Small intestine (tissue), 7 donors: ENCODE measurements at regions not wholly inside any gene's neighbourhood (a gene's known extent, or its start where the extent isn't known, plus 50 kb on each side); places are given as distances from the start of the nearest gene placed in this dataset.
"Not testable (repeated sequence)": the region's sequence is repeated elsewhere in the genome, so short reads cannot be mapped to it uniquely, and the experiment has no call there.

Experiments
- DNase-seq, 2 donors: peaks; one replicate each; pipeline versions ENCODE4 v3.0.0 to v3.0.0-alpha.2; 2013
- FAIRE-seq: peaks from 2 replicates; lab custom pipeline; 2012; peaks lifted over from hg19 to GRCh38; lab: Jason Lieb, UNC
- H3K27ac ChIP-seq, 3 donors: one replicate each; pipeline ENCODE4 v1.5.1; 2013; ENCODE audit warnings: low read length in 2 of 3, mild to moderate bottlenecking in 2 of 3, control low read depth in 1 of 3, inconsistent platforms in 1 of 3, low read depth in 1 of 3, moderate library complexity in 1 of 3
- H3K27me3 ChIP-seq, 3 donors: one replicate each; pipeline ENCODE4 v1.6.1; 2013; ENCODE audit warnings: low read length in 3 of 3, inconsistent platforms in 1 of 3; ENCODE audit not compliant: control insufficient read depth in 3 of 3, insufficient read depth in 3 of 3
- H3K36me3 ChIP-seq, 3 donors: one replicate each; pipeline ENCODE4 v1.6.1; 2013; ENCODE audit warnings: low read length in 3 of 3, inconsistent platforms in 1 of 3, low read depth in 1 of 3, mild to moderate bottlenecking in 1 of 3, moderate library complexity in 1 of 3; ENCODE audit not compliant: control insufficient read depth in 3 of 3, insufficient read depth in 2 of 3
- H3K4me1 ChIP-seq, 3 donors: one replicate each; pipeline ENCODE4 v1.6.1; 2013; ENCODE audit warnings: low read length in 2 of 3, inconsistent platforms in 1 of 3, low read depth in 1 of 3, mild to moderate bottlenecking in 1 of 3, moderate library complexity in 1 of 3; ENCODE audit not compliant: control insufficient read depth in 3 of 3, insufficient read depth in 2 of 3
- H3K4me3 ChIP-seq, 3 donors: one replicate each; pipeline ENCODE4 v1.5.1; 2013; ENCODE audit warnings: low read length in 3 of 3, control low read depth in 1 of 3, inconsistent platforms in 1 of 3, low read depth in 1 of 3, mild to moderate bottlenecking in 1 of 3, moderate library complexity in 1 of 3
- H3K9me3 ChIP-seq, 2 donors: one replicate each; pipeline ENCODE4 v1.6.1; 2013; ENCODE audit warnings: low read depth in 1 of 2, low read length in 1 of 2; ENCODE audit not compliant: control insufficient read depth in 2 of 2, insufficient read depth in 1 of 2
- WGBS, 3 donors: extraction: QIAGEN DNeasy Blood & Tissue Kit; methylation state at CpG; one replicate each; pipeline ENCODE4 v1.1.7; 2013; 5-methylcytosine and 5-hydroxymethylcytosine counted together
- donor health status: healthy with polysubstance abuse.
- donor health status: control.
- donor health status: control.
- donor health status: Bipolar disorder and iron deficiency.
- donor health status: healthy.

DNA sequence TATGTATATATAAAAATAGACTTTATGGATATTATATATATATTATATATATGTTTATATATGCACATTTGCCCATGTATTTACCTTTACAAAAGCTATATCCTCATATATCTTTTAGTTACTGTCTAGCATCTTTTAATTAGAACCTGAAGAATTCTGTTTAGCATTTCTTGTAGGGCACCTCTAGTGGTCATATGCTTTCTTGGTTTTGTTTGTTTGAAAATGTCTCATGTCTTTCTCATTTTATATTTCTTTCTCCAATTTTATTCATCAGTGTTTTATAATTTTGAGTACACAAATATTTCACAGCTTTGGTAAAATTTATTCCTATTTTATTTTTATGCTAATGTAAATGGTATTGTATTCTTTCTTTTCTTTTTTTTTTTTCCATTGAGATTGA lies 70.3 kb upstream of the SPIN4 start:
- DNase-seq (no peak), FAIRE-seq (peak; percentile 57)
- H3K9me3 ChIP-seq: peaks cover 0 to 2% of the 10 kb centered on the region in 2 donors
- H3K4me1 ChIP-seq: no peaks in the 10 kb centered on the region
- H3K27me3 ChIP-seq: no peaks in the 10 kb centered on the region
- peaks cover 0 to 5% (median 0%) of the 10 kb centered on the region in 3 donors for H3K36me3 ChIP-seq
- H3K4me3 ChIP-seq: no peak overlapping the region
- H3K27ac ChIP-seq: no peak overlapping the region

DNA sequence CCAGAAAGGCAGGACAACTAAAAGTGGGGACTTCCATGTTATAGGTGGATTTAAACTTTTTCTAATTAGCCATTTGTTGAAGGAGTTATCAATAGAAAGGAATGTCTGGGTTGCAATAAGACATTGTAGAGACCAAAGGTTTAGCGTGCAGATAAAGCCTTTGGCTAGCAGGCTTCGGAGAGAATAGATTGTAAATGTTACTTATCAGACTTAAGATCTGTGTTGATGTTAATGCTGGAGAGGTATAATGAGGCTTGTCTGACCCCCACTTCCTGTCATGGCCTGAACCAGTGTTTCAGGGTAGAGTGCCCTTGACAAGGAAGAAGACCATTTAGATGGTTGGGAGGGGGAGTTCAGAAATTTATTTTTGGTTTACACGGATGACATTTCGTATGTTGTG lies 67.1 kb upstream of the SPIN4 start:
- DNase-seq: no peak
- 80 to 91% (median 84%) methylated on average over 4 of the region's 4 CpGs for WGBS, 3 donors
- FAIRE-seq: no peak

DNA sequence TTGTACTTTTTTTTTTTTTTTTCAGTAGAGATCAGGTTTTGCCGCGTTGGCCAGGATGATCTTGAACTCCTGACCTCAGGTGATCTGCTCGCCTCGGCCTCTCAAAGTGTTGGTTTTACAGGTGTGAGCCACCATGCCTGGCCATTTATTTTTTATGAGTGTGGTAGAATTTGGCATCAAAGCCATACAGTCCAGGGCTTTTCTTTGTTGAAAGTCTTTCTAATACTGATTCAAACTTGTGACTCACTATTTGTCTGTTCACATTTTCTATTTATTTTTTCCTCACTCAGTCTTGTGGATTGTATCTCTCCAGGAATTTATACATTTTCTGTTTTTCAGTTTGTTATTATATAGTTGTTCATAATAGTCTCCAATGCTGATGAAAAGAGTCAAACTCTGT lies 66.5 kb upstream of the SPIN4 start:
- H3K9me3 ChIP-seq: no peaks in the 10 kb centered on the region
- no peaks in the 10 kb centered on the region for H3K36me3 ChIP-seq
- 91 to 98% (median 96%) methylated on average over 4 of the region's 4 CpGs for whole genome bisulfite sequencing, 3 donors
- no peak overlapping the region for H3K4me3 ChIP-seq
- H3K4me1 ChIP-seq: no peaks in the 10 kb centered on the region
- H3K27me3 ChIP-seq: no peaks in the 10 kb centered on the region
- DNase-seq (no peak), FAIRE-seq (no peak)
- H3K27ac ChIP-seq: no peak overlapping the region

More for the DNA sequence above, 67.1 kb upstream of the SPIN4 start:
- Histone ChIP-seq H3K9me3 (no peaks in the 10 kb centered on the region), H3K4me3 (no peak overlapping the region), H3K4me1 (no peaks in the 10 kb centered on the region), H3K36me3 (no peaks in the 10 kb centered on the region), H3K27ac (no peak overlapping the region), H3K27me3 (no peaks in the 10 kb centered on the region)

DNA sequence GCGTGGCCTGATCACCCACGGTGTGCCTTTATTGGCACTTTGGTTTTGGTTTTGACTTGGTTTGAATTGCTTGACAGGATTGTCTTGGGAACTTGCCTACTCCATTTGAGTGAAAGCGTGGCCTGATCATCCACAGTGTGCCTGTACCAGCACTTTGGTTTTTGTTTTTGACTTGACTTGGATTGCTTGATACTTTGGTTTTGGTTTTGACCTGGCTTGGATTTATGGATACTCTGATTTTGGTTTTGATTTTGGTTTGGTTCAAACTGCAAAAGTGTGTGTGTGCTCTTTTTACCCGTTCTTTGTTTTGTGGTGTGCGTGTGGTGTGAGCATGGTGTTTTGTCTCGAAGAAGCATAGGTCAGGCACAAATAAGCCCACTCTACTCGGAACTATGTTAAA lies 58.8 kb upstream of the SPIN4 start:
- H3K4me3 ChIP-seq, FAIRE-seq, H3K9me3 ChIP-seq, H3K4me1 ChIP-seq, DNase-seq, H3K27ac ChIP-seq, H3K36me3 ChIP-seq, H3K27me3 ChIP-seq: not testable (repeated sequence)
- WGBS, 3 donors: 84 to 94% (median 90%) methylated on average over 7 of the region's 7 CpGs

DNA sequence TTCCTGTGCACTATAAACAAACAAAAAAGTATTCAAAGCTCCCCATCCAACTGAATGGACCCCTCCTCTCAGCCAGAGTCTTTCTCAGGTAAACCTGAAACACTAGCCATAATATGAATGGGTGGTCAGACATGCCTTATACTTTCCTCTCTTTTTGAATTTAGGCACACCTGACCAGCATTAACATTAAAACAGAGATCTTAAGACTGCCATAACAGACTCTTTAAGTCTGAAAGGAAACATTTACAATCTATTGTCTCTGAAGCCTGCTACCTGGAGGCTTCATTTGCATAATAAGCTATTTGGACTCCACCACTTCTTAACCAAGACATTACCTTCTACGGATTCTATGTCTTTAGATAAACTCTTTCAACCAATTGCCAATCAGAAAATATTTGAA lies 56.9 kb upstream of the SPIN4 start:
- DNase-seq (no peak), FAIRE-seq (no peak)
- Histone ChIP-seq H3K27me3 (no peaks in the 10 kb centered on the region), H3K9me3 (peaks cover 0 to 4% of the 10 kb centered on the region in 2 donors), H3K4me3 (no peak overlapping the region), H3K27ac (no peak overlapping the region), H3K4me1 (no peaks in the 10 kb centered on the region), H3K36me3 (no peaks in the 10 kb centered on the region)
- 39 to 62% (median 42%) methylated on average over 1 of the region's 1 CpG for WGBS, 3 donors

DNA sequence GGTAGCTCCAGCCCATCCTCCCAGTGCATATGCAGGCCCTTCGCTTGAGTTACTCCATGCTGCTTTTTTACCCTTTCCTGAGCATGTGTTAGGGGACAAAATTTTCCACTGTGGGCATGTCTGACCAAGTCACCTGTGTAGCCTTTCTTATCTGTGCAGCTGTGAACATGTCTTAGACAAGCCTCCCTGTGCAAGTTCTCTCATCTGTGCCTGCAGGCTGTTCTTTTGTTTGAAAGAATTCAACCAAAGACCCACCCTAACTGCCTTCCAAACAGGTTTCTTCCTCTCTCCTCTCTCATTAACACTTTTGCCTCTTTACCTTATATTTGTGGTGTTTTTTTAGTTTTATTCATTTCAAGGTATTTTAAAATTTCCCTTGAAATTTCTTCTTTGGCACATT lies 53.2 kb upstream of the SPIN4 start:
- Histone ChIP-seq H3K27me3 (no peaks in the 10 kb centered on the region), H3K27ac (no peak overlapping the region), H3K4me3 (no peak overlapping the region), H3K4me1 (no peaks in the 10 kb centered on the region), H3K9me3 (peaks cover 0 to 4% of the 10 kb centered on the region in 2 donors), H3K36me3 (no peaks in the 10 kb centered on the region)
- FAIRE-seq (no peak), DNase-seq (no peak)
- WGBS, 3 donors: 65 to 100% (median 91%) methylated on average over 1 of the region's 1 CpG

DNA sequence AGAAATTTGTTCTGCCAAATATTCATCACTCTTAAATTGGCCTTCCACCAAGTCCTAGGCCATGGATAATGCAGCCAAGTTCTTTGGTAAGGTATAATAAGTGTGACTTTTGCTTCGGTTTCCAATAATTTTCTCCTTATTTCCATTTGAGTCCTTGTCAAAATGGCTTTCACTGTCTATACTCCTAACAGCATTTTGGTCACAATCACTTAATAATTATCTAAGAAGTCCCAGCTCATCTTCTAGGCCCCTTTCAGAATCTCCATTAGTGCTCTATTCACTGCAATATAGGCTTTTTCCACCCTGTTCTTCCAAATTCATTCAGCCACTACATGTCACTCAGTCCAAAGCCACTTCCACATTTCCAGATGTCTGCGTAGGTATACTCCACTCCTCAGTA lies 51.0 kb upstream of the SPIN4 start:
- no peaks in the 10 kb centered on the region for H3K27me3 ChIP-seq
- H3K27ac ChIP-seq: no peak overlapping the region
- H3K4me3 ChIP-seq: no peak overlapping the region
- WGBS, 3 donors: 79 to 84% (median 80%) methylated on average over 2 of the region's 2 CpGs
- no peak for FAIRE-seq
- H3K9me3 ChIP-seq: peaks cover 0 to 4% of the 10 kb centered on the region in 2 donors
- no peaks in the 10 kb centered on the region for H3K36me3 ChIP-seq
- H3K4me1 ChIP-seq: no peaks in the 10 kb centered on the region
- DNase-seq: no peak
